NCI-H1092 (cell line): ENCODE measurements at regions not wholly inside any gene's neighbourhood (a gene's known extent, or its start where the extent isn't known, plus 50 kb on each side); places are given as distances from the start of the nearest gene placed in this dataset.

ENCODE experiments used
- DNase-seq: peaks from one replicate; lab custom pipeline; 2025; lab: John Stamatoyannopoulos, UW

GRCh38 chr11:32161293-32161692 lies 70.4 kb downstream of the RCN1 start:
- DNase-seq: no peak

DNA sequence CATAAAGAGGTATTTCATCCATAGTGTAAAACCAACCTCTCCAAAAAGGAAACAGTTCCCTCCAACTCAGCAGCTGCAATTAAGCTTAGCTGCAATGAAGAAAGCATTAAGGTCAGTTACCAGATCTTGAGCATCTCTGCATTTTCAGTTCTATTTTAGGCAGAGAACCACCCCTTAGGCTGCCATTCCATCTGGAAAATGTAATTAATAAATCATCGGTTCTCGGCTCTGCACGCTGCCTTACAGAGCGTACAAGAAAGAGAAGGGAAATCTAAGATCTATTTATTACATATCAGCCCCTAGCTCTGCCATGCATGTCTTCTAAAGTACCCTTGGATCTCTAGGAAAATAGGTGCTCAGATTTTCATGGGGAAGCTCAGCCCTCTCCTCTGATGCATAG lies 71.5 kb downstream of the RCN1 start:
- no peak for DNase-seq

DNA sequence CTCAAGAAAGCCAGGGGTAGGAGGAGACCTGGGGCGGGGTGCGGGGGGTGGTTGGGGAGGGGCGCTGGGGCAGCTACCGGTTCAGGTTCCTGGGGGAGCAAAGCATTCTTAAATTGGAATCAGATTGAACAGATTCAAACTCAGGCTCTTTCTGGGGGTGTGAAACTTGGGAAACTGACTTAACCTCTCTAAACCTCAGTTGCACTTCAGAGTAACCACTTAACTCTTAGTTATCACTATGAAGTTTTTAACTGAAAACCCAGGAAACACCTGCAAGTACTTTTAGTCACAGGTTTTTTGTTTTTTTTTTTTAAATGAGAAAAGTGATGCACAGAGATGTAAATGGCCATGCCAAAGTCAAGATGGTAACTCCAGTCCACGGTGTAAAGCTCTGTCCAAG lies 72.0 kb downstream of the RCN1 start:
- no peak for DNase-seq

GRCh38 chr11:32163557-32163956 lies 72.7 kb downstream of the RCN1 start:
- no peak for DNase-seq

- DNase-seq: no peak
These were observed 74.0 kb downstream of the RCN1 start for GRCh38 chr11:32164836-32165235.

- DNase-seq: no peak
These were observed 78.0 kb downstream of the RCN1 start for GRCh38 chr11:32168924-32169323.

DNA sequence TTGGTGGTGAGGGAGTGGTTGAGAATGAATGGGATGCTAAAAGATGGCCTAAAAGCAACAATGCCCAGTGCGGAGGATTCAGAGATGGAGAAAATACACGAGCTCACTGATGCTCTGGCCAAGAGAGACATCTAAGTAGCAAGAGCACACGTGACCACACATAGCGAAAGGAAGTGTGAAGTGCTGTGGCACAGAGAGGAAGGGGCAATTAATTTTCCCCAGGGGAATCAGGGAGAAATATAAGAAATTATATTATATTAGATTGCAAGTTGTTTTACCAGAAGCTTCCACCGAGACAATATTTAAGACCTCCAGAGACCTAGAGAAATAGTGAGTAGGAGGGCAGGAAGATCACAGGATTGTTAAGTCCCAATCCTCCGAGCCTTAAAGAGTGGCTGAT lies 80.6 kb downstream of the RCN1 start:
- no peak for DNase-seq

- DNase-seq: no peak
These were observed 81.4 kb downstream of the RCN1 start for GRCh38 chr11:32172041-32172847.

DNA sequence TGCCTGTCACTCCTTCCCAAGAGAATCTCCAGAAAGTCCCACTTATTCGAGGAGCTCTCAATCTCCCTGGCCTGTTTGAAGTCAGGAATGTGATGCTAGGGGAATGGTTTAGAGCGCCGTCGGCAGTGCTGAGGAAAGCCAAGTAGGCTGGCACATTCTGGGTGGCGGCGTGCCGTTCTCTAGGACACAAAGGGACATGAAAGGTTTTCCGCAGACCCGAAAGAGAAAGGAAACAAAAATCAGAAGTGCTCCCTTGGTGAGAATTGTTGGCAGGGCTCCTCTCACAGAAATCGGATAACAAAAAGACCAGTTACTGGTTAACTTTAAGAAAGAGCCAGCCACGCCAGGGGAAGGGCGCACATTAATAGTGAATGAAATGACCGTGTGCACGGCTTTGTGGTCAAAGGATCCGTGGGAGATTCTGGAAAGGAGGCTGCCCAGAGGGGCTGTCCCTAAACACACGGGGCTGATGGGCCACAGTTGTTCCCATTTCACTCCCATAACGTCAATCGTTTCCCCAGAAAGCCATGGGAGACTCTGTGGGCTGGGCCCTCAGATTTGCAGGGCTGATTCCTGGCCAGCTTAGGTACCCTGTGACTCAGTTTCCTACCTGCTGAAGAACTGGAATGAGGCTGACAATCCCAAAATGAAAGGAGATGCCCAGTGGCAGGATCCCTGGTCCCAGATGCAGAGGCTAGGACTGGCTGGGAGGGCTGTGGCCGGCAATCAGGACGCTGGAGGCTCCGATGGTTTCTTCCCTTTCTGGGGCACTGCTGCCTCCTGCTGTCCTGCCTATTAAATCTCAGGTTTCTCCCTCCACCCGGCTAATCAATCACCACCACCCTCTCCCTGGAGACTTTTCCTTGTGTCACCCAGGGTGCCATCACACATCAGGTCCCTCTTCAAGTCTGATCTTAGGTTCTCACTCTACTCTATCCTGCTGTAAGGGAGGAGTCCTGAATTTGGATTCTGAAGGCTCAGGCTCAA lies 82.3 kb downstream of the RCN1 start:
- peak; percentile 45 for DNase-seq

- DNase-seq: no peak
These were observed 83.1 kb downstream of the RCN1 start for GRCh38 chr11:32173977-32174376.

- DNase-seq: peak; percentile 72
These were observed 85.5 kb downstream of the RCN1 start for GRCh38 chr11:32176223-32176934.

DNA sequence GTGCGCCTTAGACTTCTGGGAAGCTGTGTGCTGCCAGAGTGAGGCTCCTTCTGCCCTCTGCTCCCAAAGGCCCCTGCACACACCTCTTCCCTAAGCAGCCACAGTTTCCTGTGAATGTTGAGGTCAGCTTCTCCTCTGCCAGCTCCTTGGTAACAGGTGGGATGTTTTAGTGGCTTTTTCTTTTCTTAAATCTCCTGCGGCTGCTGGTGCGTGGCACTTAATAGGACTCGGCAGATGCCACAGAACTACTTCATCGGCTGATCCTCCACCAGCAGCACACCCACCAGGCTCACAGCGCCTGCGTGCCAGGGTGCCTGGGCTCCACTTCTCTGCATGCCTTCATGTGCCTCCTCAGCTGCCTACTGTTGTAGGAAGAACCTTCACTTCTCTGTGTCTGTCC lies 87.8 kb downstream of the RCN1 start:
- DNase-seq: no peak

- no peak for DNase-seq
These were observed 92.6 kb downstream of the RCN1 start for GRCh38 chr11:32183512-32183911.

- DNase-seq: no peak
These were observed 93.3 kb downstream of the RCN1 start for GRCh38 chr11:32184041-32184722.

DNA sequence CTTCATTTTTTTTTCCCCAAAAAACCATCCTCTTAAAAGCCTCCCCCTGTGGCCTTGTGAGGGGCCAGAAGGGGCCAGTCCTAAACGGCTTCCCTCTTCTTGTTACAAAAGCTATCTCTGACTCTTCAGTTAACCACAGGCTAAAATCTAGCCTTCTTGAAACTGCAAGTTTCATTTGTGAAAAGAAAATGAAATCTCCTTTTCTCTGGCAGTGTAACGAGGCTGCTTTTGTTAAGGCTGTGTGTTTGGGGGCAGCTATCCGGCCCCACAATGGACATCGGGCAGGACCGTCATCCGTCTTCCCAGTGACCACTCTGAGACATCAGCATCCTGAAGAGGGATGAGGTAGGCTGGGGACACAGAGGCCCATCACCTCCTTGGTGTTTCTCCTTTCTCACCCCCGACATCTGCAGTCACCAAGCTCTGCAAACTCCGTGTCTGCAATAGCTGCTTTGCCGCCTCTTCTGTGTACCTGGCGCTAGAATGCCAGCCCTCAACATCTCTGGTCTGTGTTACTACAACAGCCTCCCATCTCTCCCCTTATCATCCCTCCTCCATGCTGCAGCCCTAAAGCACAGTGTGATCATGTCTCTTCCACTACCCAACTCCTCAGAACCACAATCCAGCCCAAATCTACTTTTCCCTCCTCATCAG lies 94.0 kb downstream of the RCN1 start:
- DNase-seq: no peak

- no peak for DNase-seq
These were observed 95.2 kb downstream of the RCN1 start for GRCh38 chr11:32186118-32186517.

DNA sequence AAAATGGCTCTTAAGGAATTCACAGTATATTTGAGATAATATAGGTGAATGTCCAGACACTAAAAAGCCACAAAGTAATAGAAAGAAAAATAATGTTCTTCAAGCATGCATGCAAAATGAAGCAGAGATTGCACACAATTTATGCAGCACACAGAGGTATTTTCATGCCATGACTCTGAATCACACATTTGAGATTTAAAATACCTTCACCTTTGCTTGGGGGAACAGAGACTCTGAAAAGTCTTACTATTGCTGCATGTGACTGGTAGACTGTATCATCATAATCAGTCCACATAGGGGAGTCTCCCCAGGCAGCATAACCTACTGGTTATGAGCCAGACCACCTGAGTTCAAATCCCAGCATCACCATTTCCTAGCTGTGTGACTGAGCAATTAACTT lies 96.2 kb downstream of the RCN1 start:
- DNase-seq: no peak

GRCh38 chr11:32188785-32189184 lies 97.9 kb downstream of the RCN1 start:
- DNase-seq: no peak

DNA sequence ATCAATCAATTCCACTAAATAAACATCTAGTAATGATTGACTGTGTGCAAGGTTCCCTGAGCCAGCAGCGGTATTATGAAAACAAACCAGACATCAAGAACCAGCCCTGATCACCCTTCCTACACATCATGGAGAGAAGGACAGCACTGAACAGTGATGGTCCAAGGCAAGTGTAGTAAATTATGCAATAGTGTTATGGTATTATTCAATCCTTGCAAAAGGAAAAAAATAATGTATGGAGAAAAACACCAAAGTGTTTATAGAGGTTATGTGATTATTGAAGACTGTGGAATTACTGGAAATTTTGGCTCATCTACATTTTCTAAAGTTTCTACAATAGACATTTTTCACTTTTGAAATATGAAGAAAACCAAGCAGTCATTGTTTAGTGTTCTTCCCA lies 105.3 kb downstream of the RCN1 start:
- DNase-seq: no peak

DNA sequence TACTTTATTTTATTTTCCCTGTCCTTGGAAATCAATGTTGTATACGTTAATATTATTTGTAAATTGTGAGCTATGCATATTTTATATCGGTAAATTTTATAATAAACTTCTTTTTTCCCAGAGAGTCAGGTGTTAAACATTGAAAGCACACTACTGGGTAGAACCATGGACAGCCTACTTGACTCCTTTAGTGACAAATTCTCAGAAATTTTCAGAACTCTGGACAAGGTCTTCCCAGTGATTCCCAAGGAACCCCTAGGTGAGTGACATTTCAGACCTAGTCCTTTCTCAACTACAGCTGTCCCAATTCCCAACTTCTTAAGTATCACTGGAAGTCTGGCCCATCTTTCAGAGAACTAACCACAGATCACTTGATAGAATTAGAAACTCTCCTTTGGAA lies 107.2 kb downstream of the RCN1 start:
- DNase-seq: no peak

GRCh38 chr11:32200136-32200847 lies 109.4 kb downstream of the RCN1 start:
- no peak for DNase-seq
